ENCODE measurements at regions not wholly inside any gene's neighbourhood (a gene's known extent, or its start where the extent isn't known, plus 50 kb on each side); places are given as distances from the start of the nearest gene placed in this dataset.

- TF ChIP-seq CTCF (IDR thresholded peaks at IDR 0.05; ENCODE audit: insufficient read depth, low read length, poor library complexity, severe bottlenecking) (no peak), EZH2phosphoT487 (conservative IDR thresholded peaks at IDR 0.05; ENCODE audit: low read length) (no peak)
Measured at GRCh38 chr2:128504246-128505149, 185.8 kb upstream of the HS6ST1 start.
